HG02840 (cell line): ENCODE measurements at regions not wholly inside any gene's neighbourhood (a gene's known extent, or its start where the extent isn't known, plus 50 kb on each side); places are given as distances from the start of the nearest gene placed in this dataset.
"Not testable (repeated sequence)": the region's sequence is repeated elsewhere in the genome, so short reads cannot be mapped to it uniquely, and the experiment has no call there.

Source experiments
- ATAC-seq: cut with Tn5 transposase; IDR thresholded peaks from one replicate; pipeline ENCODE4 v1.9.1; 2021; ENCODE audit warnings: mild to moderate bottlenecking, moderate library complexity, moderate number of reproducible peaks; ENCODE audit not compliant: unreplicated experiment, low FRiP score

DNA sequence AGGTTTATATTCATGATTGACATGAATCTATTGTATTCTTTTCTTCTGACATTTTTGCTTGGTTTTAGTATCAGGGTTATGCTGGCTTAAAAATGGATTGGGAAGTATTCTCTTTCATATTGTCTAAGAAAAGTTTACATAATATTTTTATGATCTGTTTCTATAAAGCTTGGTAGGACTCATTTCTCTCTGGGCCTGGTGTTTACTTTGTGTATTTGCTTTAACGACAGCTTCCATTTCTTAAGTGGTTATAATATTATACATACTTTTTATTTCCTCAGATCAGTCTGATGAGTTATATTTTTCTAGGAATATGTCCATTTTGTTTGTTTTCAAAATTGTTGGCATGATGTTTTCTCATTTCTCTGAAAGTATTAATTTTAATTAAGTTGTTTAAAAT is 117.9 kb upstream of the IL12A start:
- ATAC-seq, result no peak

DNA sequence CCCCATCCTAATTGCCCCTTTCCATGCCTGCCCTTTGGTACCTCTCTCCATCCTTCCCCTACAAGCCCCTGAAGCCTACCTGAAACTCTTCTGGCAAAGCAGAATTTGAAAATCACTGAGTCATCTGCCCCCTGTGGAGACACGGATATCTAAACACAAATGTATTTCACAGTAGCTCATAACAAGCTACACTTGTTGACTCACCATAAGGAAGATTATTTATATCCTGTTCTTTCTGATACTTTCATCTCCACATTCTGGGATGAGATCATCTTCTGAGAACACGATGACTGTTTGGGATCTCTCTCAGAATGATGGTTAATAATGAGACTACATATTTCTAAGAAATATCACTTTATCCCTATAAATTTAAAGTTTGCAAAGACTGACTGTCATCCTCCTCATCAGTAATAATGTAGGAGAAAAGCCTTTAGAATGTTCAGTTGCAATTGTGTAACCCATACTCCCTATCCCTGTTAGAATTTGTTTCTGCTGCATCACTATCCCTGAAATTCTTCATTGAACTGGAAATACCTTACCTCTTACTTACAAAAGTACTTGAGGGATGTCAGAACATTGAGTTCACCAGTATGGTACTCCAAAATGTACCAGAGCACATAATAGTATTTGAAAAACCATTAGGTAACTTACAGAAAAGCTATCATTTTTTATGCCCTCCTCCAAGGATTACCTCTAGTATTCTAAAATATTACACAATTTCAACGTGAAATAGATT is 116.1 kb upstream of the IL12A start:
- no peak for ATAC-seq

DNA sequence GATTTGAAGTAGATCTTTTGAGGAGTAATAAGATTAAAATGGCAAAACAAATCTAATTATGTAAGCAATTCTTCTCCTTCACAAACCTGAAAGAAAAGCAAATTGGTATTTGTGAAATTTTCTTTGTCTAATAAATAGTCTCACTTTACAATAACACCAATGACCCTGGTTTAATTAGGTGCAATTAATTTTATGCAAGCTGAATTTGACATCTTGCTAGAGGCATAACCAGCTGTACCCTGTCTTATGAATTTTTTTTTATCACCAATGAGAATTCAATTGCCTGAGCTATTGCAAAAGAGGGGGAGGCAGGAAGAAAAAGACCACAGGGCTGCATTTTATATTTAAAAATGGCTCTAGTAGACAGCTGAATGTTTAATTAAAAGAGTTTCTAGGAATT is 113.5 kb upstream of the IL12A start:
- ATAC-seq, result no peak

DNA sequence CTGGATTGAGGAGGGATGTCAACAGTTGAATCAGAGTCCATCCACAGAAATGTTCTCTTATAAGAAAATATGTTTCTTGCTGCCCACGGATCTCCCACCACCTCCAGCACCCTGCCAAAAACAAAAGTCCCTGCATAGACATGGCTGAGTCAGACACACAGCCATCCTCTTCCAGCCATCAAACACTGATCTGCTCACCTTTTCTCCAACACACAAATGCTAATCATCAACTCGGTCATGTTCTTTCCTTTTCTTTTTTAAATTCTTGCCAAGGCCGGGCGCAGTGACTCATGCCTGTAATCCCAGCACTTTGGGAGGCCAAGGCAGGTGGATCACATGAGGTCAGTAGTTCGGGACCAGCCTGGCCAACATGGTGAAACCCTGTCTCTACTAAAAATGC is 110.7 kb upstream of the IL12A start:
- ATAC-seq, result no peak

DNA sequence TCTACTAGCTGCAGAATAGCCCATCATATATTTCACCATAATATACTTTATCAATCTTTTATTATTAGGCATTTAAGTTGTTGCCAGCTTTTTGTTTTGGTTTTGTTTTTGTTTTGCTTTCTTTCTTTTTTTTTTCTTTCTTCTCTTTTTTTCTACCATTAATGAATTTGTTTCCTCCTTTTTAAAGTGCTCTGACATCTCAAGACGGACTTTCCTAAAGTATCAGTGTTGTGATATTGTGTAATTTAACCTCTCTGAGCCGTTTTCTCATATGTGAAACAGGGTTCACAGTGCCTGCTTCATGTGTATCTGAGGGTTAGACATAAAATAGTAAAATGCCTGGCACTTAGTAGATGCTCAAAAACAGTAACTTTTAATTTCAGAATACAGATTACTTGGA is 109.5 kb upstream of the IL12A start:
- no peak for ATAC-seq

DNA sequence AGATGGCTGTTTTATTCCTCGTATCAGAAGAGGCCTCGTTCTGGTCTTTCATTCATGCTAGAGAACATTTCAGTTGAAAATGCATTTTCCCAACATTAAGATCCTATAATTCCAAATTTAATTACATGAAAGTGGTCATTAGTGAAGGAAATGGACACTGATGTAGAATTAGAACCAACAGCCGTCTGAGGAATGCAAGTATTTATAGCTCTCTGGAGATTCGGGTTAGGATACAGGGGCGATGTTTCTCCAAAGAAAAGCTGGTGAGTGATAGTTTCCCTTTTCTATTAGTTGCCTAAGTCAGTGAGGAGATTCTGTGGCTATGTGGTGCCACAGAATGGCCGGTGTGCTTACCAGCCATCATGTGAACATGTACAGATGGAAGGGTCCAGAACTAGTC is 109.0 kb upstream of the IL12A start:
- no peak for ATAC-seq

DNA sequence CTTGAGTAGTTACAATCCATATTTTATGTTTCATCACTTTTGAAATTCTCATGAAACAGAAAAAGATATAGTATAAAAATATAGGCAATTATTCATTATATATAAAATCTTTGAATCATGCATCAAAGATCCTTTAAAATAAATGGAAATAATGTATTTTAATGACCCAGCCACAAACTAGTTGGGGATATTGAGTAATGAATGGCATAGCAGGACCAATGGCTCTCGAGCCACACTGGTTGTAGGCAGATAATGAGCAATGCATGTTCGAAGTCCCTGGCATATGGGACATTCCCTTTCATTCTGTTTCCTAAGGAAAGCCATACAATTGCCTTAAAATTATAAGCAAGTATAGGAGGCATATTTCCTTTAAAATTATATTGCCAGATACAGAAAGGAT is 107.4 kb upstream of the IL12A start:
- no peak for ATAC-seq

DNA sequence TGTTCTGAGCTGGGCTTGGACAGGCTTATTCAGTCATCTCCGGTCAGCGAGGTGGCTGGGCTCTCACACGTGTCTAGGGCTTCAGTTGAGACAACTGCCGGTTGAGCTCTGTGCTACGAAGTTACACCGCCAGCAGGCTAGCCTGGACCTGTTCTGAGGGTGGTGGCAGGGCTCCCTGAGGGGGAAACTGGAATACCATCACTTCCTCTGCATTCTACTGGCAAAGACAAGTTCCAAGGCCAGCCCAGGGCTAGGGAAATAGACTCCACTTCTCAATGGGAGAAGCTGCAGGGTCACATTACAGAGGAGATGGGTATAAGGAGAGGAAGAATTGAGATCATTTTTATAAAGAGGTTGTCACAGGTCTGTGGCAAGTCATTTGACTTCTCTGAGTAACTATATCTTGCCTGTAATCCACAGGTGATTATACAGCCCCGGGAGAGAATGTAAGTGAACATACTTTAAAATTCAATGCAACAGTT is 106.8 kb upstream of the IL12A start:
- no peak for ATAC-seq

DNA sequence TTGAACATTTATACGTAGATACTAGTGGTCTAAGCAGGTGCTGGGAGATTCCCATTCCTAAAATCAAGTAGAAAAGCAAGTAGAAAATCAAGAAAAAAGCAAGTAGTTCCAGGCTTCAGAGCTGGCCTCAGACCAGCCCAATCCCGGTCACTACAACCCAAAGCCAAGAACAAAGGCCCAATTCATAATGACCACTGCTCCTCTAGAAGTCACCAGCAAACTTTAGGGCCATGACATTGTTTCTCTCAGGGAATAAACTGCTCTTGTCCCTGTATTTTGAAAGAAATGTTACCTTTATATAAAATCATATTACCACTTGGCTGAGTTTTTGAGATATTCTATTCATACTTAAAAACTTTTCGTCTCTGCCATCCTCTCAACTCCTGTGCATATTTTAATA is 106.3 kb upstream of the IL12A start:
- ATAC-seq, result no peak

DNA sequence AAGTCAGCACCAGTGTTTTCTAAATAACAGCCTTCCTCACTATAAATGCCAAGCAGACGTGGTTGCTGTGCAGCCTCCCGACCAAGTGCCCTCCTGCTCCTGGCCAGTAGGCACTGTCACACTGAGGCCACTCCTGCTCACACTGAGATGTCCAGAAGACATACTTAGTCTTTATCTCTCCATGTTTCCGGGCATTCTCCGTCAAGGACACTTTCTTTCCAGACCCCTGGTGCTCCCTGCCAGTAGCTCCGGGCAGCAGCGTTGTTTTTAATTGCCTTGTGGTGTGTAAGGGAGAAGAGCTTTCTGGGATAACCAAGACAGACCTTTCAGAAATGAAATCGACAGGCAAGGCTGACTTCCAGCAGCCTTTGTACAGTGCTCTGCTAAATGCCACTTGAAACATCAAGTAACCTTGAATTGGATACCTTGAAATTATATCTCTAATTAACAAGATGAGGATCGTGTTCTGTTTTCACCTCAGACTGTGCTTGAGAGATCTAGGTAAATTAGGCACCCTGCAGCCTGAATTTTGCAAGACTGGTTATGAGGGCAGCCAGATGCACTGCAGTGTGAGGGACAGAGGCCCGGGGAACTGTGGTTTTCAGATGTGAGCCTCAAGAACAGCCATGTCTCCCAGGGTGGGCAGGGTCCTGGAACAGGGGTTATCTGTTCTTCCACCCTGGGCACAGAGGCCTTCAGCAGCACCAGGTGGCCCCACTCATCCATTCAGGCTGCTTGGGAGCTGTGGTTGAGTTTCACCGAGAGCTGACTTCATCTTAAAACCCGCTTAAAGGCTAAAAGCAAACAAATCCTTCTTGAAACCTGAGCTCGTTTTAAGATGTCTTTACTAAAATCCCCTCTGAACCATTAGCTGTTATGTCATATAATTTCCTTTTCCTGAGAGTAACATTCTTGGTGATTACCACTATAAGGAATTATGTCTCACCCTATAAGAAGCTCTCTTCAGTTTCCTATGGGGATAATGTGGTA is 105.5 kb upstream of the IL12A start:
- no peak for ATAC-seq

DNA sequence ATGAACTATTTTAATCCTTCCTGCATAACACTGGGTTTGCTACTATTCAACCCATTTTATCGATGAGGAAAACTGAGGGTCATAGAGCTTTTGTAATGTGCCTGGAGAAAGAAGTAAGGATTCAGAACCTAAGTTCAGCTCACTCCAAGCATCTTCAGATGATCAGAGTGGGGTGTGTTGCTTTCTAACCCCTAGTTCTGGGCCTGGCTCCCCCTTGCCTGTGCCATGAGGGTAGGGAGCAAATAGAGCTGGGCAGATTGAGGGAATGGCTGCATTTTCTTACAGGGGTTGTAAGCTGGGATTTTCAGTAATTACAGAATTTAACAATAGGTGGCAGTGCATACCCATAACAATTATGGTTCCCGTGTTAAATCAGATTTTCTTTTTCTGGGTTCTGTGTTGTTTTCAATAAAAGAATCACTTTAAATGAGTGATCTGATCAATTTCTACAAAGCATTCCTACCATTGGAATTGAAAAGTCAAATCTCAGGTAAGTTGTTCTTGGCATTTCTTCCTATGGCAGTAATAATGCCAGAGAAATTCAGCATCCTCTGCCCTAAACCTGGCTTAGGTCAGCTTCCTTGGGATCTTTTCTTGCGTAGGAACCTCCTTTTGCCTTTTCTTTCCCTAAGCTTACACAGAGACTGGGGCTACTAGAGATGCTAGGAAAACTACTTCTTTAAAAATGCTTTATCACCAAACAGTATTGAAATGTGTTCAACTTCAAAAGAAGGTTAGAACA is 103.8 kb upstream of the IL12A start:
- no peak for ATAC-seq

DNA sequence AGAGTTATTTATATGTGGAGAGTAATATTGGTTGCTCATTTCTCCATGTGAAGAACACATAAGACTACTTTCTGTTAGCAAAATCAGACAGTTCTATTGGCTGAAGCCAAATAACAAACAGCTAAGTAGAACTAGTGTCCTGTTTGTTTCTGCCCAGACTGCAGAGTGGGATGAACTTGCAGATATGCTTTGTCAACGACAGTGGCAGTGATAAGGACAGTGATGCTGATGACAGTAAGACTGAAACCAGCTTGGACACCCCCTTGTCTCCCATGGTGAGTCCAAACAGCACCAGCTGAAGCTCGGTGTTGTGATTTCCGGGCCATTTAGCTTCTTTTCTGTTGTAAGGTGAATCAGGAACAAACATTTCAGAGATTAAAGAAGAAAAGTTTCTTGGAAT is 102.6 kb upstream of the IL12A start:
- ATAC-seq, result no peak

DNA sequence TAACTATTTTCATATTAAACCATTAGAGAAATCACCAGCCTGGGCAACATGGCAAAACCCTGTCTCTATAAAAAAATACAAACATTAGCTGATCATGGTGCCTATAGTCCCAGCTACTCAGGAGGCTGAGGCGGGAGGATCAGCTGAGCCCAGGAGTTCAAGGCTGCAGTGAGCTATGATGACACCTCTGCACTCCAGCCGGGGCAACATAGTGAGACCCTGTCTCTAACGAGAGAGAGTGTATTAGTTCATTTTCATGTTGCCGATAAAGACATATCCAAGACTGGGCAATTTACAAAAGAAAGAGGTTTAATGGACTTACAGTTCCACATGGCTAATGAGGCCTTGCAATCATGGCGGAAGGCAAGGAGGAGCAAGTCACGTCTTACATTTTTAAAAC is 102.1 kb upstream of the IL12A start:
- ATAC-seq, result not testable (repeated sequence)

DNA sequence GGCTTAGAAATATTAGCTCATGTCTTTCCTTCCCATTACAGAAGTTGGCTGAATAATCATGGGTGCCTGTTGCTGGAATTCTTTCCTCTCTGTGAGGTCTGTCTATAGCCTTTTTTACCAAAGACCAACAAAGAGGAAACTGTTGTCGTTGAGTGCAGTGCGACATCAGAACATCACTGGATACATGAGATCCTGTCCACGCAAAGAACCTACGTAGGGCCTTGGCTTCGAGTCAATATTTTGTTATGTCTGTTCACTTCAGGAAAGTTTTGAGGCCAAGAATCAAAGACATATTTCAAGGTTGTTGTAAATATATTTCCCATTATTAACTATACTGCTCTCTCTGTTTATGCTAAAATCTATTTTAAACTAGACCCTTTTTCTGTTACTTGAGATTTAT is 101.5 kb upstream of the IL12A start:
- no peak for ATAC-seq

DNA sequence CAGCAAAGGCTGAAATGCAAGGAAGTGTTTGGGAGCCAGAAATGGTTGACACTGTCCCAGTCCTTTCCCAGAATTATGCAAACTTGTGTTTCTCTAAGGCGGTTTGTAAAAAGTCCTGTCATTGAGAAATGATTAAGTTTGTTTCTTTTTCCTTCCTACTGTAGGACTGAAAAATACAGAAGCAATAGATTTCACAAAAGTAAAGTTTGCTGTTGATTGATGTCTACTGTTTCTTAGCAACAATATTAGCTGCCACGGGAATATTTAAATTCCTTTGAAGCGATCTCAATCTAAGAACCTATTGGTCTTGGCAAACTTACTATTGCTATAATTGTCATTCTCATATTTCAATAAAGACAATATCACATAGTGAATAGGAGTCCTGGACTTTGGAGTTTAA is 100.7 kb upstream of the IL12A start:
- no peak for ATAC-seq

DNA sequence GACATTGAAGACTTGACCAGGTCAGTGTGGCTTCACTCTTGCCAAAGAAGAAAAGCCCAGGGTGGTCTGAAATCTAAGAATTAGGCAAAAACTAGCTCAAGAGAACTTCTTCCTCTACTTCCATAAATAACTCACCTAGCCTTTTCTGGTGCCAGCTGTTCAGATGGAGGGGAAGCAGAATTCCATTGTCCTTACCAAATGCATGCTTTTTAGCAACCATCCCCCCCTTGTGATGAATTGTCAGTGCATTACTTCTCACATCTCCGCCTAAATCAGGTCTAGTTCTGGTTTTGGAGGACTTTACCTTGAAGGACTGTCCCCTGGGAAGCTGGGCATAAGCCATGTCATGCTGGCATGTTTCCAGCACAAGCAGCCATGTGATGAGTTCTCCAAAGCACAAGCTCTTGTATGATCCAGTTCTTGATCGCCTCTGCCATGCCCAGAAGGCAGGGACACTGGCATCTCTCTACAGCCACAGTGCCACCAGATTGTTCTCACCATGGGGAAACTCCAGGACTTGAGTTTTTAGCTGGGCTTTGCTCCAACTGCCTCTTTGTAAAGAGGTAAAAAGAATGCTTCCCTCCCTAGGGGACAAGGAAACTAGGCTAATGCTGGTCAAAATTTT is 96.4 kb upstream of the IL12A start:
- no peak for ATAC-seq

DNA sequence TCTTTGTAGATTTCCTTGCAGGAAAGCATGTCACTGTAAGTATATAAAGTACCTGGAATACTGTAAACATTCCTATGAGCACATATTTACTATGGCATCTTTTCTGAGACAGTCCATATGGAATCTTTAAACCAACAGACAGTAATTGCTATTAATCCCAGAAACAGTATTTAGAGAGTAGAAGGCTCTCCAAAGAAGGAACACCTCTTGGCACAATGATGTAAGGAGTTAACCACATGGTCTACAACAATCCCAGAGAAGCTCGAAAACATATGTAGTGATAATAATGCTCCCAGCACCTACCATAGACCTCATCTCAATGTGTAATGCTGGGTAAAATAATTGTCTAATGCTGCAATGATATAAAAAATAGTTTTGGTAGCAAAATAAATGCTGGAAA is 95.8 kb upstream of the IL12A start:
- ATAC-seq, result no peak

DNA sequence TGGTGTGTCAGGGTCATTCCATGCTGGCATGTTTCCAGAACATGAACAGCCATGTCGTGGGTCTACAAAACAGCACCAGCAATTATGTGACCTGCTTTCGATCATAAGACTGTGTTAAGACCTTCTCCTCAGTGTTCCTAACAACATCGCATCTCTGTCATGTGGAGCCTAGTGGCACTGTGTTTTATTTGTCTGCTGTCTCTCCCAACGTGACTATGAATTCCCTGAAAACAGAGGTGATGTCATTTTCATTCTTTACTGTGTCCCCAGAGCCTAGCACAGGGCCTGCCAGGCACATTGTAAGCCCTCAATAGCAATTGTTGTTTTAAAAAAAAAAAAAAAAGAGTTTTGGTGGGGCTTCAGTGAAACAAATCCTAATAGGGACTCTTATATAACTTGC is 94.2 kb upstream of the IL12A start:
- ATAC-seq, result no peak

DNA sequence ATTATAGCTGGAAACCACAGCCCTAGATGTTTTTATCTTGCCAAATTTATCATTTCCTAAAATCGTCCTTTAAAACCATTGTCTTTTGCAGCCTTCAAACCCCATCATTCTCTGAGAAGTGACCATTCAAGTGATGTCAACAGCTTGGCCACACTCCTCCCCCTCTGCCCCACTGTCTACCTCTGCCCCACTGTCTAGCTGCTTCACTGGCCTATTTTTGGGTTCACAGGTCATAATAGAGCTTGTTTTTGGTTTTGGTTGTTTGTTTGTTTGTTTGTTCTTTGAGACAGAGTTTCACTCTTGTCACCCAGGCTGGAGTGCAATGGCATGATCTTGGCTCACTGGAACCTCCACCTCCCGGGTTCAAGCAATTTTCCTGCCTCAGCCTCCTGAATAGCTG is 93.2 kb upstream of the IL12A start:
- ATAC-seq, result no peak

DNA sequence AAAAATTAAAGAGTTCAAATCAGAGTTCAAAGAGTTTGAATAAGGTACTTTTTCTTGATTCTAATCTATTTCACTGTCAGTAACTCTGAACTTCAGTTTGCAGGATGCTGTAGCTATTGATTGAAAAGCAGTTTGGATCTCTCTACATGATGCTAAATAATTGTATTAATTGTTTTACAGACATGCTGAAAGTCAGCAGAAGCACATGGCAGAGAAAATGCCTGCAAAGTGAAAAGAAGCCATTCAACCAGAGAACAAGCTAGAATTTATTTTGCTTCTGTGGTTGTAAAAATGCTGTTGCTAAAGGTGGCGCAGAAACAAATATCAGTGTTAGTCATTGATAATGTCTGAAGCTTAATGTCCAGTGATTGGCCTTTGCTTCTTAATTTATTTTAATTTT is 92.1 kb upstream of the IL12A start:
- no peak for ATAC-seq
